PC-9 (cell line): ENCODE measurements at regions not wholly inside any gene's neighbourhood (a gene's known extent, or its start where the extent isn't known, plus 50 kb on each side); places are given as distances from the start of the nearest gene placed in this dataset.

Source experiments
- CTCF ChIP-seq: fragments of 200-600 bp; sonication (generic); conservative IDR thresholded peaks from 2 replicates; pipeline ENCODE4 v1.6.1; 2017; ENCODE audit warnings: mixed run types, antibody characterized with exemption, mild to moderate bottlenecking, moderate library complexity
- EZH2 ChIP-seq: fragments of 200-600 bp; sonication (generic); IDR thresholded peaks from 2 replicates; pipeline ENCODE4 v1.8.0; 2017; ENCODE audit warnings: antibody characterized with exemption, low read depth

- TF ChIP-seq CTCF (no peak), EZH2 (no peak)
Observed at GRCh38 chr4:181619651-181620050, 623.6 kb upstream of the TENM3 start.
